Ishikawa (cell line): ENCODE measurements at regions not wholly inside any gene's neighbourhood (a gene's known extent, or its start where the extent isn't known, plus 50 kb on each side); places are given as distances from the start of the nearest gene placed in this dataset.

Experiments used
- CEBPB ChIP-seq: IDR thresholded peaks from 2 replicates; pipeline ENCODE4 v1.6.1; 2012
- CREB1 ChIP-seq: IDR thresholded peaks from 2 replicates; pipeline ENCODE4 v1.6.1; 2012; ENCODE audit warnings: low read depth
- EGR1 ChIP-seq: IDR thresholded peaks from 2 replicates; pipeline ENCODE4 v1.6.1; 2012
- EP300 ChIP-seq: IDR thresholded peaks from 2 replicates; pipeline ENCODE4 v1.6.1; 2012; ENCODE audit warnings: borderline replicate concordance
- FOXM1 ChIP-seq: IDR thresholded peaks from 2 replicates; pipeline ENCODE4 v1.6.1; 2012; ENCODE audit warnings: low read depth, borderline replicate concordance
- NFIC ChIP-seq: IDR thresholded peaks from 2 replicates; pipeline ENCODE4 v1.6.1; 2012
- RAD21 ChIP-seq: IDR thresholded peaks from 2 replicates; pipeline ENCODE4 v1.6.1; 2012; ENCODE audit warnings: low read depth
- REST ChIP-seq: IDR thresholded peaks from 2 replicates; pipeline ENCODE4 v1.6.1; 2012; ENCODE audit warnings: low read depth, mild to moderate bottlenecking
- TAF1 ChIP-seq: IDR thresholded peaks from 2 replicates; pipeline ENCODE4 v1.6.1; 2012; ENCODE audit warnings: low read depth, mild to moderate bottlenecking
- TCF12 ChIP-seq: IDR thresholded peaks from 2 replicates; pipeline ENCODE4 v1.6.1; 2012; ENCODE audit warnings: low read depth
- TEAD4 ChIP-seq: IDR thresholded peaks from 2 replicates; pipeline ENCODE4 v1.6.1; 2012
- YY1 ChIP-seq: IDR thresholded peaks from 2 replicates; pipeline ENCODE4 v1.6.1; 2012; ENCODE audit warnings: low read depth
- ZBTB7A ChIP-seq: IDR thresholded peaks from 2 replicates; pipeline ENCODE4 v1.6.1; 2012; ENCODE audit warnings: low read depth
- TF ChIP-seq, protein P1 (sequence below): IDR thresholded peaks from 2 replicates; pipeline ENCODE4 v1.6.1; 2012
- TF ChIP-seq, protein P2 (sequence below): IDR thresholded peaks from 2 replicates; pipeline ENCODE4 v1.6.1; 2012

- no peak for TF ChIP-seq TEAD4
- TF ChIP-seq NFIC, result no peak
- no peak for TF ChIP-seq TCF12
- TF ChIP-seq ZBTB7A, result no peak
- no peak for TF ChIP-seq CREB1
- no peak for TF ChIP-seq EP300
- TF ChIP-seq FOXM1, result no peak
- no peak for TF ChIP-seq RAD21
Observed at GRCh38 chr5:12100542-12100941, 196.3 kb upstream of the CTNND2 start.

- no peak for TF ChIP-seq TCF12
Observed at GRCh38 chr5:12099296-12099695, 195.1 kb upstream of the CTNND2 start.

DNA sequence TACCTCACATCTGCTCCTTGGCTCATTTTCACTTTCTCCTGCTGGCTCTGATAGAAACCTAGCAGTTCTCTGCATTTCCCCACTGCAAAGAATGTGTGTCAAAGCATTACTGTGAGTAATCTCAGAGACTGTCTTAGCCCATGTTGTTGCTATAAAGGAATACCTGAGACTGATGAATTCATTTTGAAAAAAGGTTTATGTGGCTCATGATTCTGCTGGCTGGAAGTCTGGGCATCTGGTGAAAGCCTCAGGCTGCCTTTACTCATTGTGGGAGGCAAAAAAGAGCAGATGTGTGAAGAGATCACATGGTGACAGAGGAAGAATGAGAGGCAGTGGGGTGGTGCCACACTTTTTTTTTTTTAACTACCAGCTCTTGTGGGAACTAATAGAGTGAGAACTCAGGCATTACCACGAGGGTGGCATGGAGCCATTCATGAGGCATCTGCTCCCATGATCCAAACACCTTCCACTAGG, 191.6 kb upstream of the CTNND2 start:
- no peak for TF ChIP-seq ZBTB7A
- TF ChIP-seq, protein P1, sequence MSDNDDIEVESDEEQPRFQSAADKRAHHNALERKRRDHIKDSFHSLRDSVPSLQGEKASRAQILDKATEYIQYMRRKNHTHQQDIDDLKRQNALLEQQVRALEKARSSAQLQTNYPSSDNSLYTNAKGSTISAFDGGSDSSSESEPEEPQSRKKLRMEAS, result no peak
- no peak for TF ChIP-seq CEBPB
- TF ChIP-seq CREB1, result no peak
- TF ChIP-seq YY1, result no peak
- TF ChIP-seq FOXM1, result no peak
- TF ChIP-seq TAF1, result no peak
- TF ChIP-seq EP300, result no peak
- TF ChIP-seq RAD21, result no peak
- TF ChIP-seq REST, result no peak
- TF ChIP-seq TEAD4, result no peak
- no peak for TF ChIP-seq NFIC
- TF ChIP-seq EGR1, result no peak
- TF ChIP-seq, protein P2, sequence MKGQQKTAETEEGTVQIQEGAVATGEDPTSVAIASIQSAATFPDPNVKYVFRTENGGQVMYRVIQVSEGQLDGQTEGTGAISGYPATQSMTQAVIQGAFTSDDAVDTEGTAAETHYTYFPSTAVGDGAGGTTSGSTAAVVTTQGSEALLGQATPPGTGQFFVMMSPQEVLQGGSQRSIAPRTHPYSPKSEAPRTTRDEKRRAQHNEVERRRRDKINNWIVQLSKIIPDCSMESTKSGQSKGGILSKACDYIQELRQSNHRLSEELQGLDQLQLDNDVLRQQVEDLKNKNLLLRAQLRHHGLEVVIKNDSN, result no peak
- TF ChIP-seq TCF12, result no peak

DNA sequence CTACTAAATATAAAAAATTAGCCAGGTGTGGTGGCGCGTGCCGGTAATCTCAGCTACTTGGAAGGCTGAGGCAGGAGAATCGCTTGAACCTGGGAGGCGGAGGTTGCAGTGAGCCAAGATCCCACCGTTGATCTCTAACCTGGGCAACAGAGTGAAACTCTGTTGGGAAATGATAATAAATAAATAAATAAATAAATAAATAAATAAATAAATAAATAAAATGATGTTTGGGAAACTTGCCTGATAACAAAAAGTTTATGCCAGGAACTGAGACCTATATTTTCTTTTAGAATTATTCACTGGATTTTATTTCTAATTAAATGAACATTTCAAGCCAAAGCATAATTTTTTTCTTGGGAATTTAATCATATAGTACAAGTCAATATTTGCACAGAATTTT, 189.3 kb upstream of the CTNND2 start:
- TF ChIP-seq EP300 (no peak), TCF12 (no peak), FOXM1 (no peak), CEBPB (no peak), YY1 (no peak)

DNA sequence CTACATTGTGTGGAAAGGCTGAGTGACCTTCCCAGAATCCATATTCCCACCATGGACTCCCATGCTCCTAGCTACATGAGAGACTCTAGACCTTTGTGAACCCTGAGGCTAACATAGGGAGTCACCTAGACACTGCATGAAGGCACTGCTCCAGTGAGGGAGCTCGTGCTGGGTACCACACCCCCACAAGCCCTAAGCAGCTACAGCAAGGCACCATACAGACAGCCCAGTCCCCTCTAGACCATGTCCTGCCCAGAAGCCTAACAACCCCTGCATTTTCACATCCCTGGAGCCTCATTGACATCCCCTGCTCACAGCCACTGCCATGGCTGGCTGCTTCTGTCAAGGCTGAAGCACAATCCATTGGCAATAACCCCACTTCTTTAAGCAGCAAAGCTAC, 176.5 kb upstream of the CTNND2 start:
- no peak for TF ChIP-seq ZBTB7A
- TF ChIP-seq CREB1, result no peak
- no peak for TF ChIP-seq REST
- TF ChIP-seq YY1, result no peak
- TF ChIP-seq, protein P2, result no peak
- no peak for TF ChIP-seq EP300
- TF ChIP-seq, protein P1, result no peak
- TF ChIP-seq NFIC, result no peak
- TF ChIP-seq TAF1, result no peak
- TF ChIP-seq CEBPB, result no peak
- TF ChIP-seq EGR1, result no peak
- TF ChIP-seq RAD21, result no peak
- TF ChIP-seq TEAD4, result no peak
- no peak for TF ChIP-seq TCF12

DNA sequence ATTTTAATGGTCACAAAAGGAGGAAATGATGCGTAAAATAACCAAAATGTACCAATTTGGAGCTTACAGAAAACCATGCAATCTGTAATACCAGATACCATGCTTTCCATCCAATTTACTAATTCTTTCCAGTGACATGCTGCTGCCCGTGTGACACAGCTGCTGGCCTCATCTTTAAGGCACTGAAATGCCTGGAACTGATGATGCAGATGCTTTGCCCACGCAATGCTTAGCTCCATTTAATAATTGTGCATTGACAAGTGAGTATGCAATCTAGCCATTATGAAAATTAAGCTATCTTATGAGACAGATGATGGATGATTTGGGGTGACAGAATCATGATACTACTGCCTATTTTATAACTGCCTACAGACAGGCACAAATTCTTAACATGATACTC, 169.2 kb upstream of the CTNND2 start:
- TF ChIP-seq, protein P2, result no peak
- no peak for TF ChIP-seq FOXM1
- TF ChIP-seq TAF1, result no peak
- TF ChIP-seq RAD21, result no peak
- no peak for TF ChIP-seq TEAD4
- TF ChIP-seq CREB1, result no peak
- no peak for TF ChIP-seq NFIC
- TF ChIP-seq, protein P1, result no peak
- TF ChIP-seq REST, result no peak
- TF ChIP-seq CEBPB, result no peak
- no peak for TF ChIP-seq TCF12
- no peak for TF ChIP-seq EGR1
- no peak for TF ChIP-seq EP300
- TF ChIP-seq ZBTB7A, result no peak
- no peak for TF ChIP-seq YY1
